Heart left ventricle (tissue), 16 donors: ENCODE measurements at regions not wholly inside any gene's neighbourhood (a gene's known extent, or its start where the extent isn't known, plus 50 kb on each side); places are given as distances from the start of the nearest gene placed in this dataset.

Experiments used
- ATAC-seq, 4 donors: fragments of 200-7000 bp; cut with Tn5 transposase; one replicate each; pipeline ENCODE4 v1.9.1; 2020 to 2022; ENCODE audit warnings: moderate library complexity in 4 of 4, mild to moderate bottlenecking in 3 of 4, moderate number of reproducible peaks in 1 of 4
- DNase-seq, 5 donors: peaks; one replicate each; pipeline ENCODE4 v3.0.0-alpha.2; 2020
- H3K27ac ChIP-seq, 12 donors: fragments of 200-600 bp; sonication (generic) in 4 of 12; one replicate each; pipeline versions ENCODE4 v1.5.0 to v1.8.0; 2016 to 2022; ENCODE audit warnings: mild to moderate bottlenecking in 2 of 12
- H3K27me3 ChIP-seq, 9 donors: fragments of 200-600 bp; sonication (generic) in 2 of 9; one replicate each; pipeline versions ENCODE4 v1.5.1 to v1.8.0; 2016 to 2022; ENCODE audit warnings: mild to moderate bottlenecking in 3 of 9
- H3K36me3 ChIP-seq, 9 donors: fragments of 200-600 bp; sonication (generic) in 2 of 9; one replicate each; pipeline versions ENCODE4 v1.5.0 to v1.8.0; 2018 to 2022; ENCODE audit warnings: mild to moderate bottlenecking in 2 of 9
- H3K4me1 ChIP-seq, 12 donors: fragments of 200-600 bp; sonication (generic) in 4 of 12; one replicate each; pipeline versions ENCODE4 v1.5.0 to v1.8.0; 2016 to 2022; ENCODE audit warnings: mild to moderate bottlenecking in 3 of 12
- H3K4me3 ChIP-seq, 12 donors: fragments of 200-600 bp; sonication (generic) in 4 of 12; one replicate each; pipeline versions ENCODE4 v1.5.0 to v1.8.0; 2017 to 2022; ENCODE audit warnings: mild to moderate bottlenecking in 9 of 12, moderate library complexity in 4 of 12
- H3K9me3 ChIP-seq, 12 donors: fragments of 200-600 bp; sonication (generic) in 4 of 12; one replicate each; pipeline versions ENCODE4 v1.5.0 to v1.8.0; 2016 to 2022; ENCODE audit warnings: mild to moderate bottlenecking in 1 of 12
- CTCF ChIP-seq, 12 donors: fragments of 200-600 bp; sonication (generic) in 4 of 12; IDR thresholded peaks; one replicate each; pipeline versions ENCODE4 v1.5.0 to v1.8.0; 2018 to 2022; ENCODE audit warnings: antibody characterized with exemption in 12 of 12, mild to moderate bottlenecking in 5 of 12
- POLR2A ChIP-seq, 2 donors: fragments of 450-650 bp; IDR thresholded peaks; one replicate each; pipeline ENCODE4 v1.6.1; 2017; ENCODE audit warnings: antibody characterized with exemption in 2 of 2, mild to moderate bottlenecking in 2 of 2, moderate library complexity in 2 of 2
- WGBS, 4 donors: extraction: QIAGEN DNeasy Blood & Tissue Kit in 2 of 4; methylation state at CpG; one replicate each; pipeline versions ENCODE4 v1.1.5 to v1.1.7; 2013 to 2018; 5-methylcytosine and 5-hydroxymethylcytosine counted together
- intact Hi-C, 10 donors: fragments of 100-400 bp; cut with DNase I; formaldehyde crosslinking; loops; one replicate each; pipeline versions ENCODE4 v1.11.1 to v1.14.2; 2022
- donor health status: ischemic (EF 13 %, LVEDD 7.1; RV severe dilation, severe dysfunction).
- donor health status: healthy with polysubstance abuse.
- donor health status: DM: no; HTN: yes; CAD: no.
- donor health status: DM: no; HTN: no; CAD: no.
- donor health status: ischemic (EF 25% LVEDD 6.9; RV normal size, moderate dysfunction).
- donor health status: ischemic (EF 25% LVEDD 5.7; RV mildly dilated, moderate dysfunction).
- donor health status: healthy.
- donor health status: DM: yes; HTN: yes; CAD: no.
- donor health status: ischemic (EF 35%, LVEDD 5.7; RV mildly dilated, moderate dysfunction).
- donor health status: nonischemic (EF 11% LVEDD 7.7; RV severe dilation, severe dysfunction).
- donor health status: DM: yes; HTN: yes; CAD: no.
- donor health status: PGD.
- donor health status: ischemic (EF 29% LVEDD 5.4; RV normal size, mild dysfunction).
- donor health status: nonischemic (EF 23%, LVEDD 6.1; RV moderate dilation, normal function).

- intact Hi-C loops: no loop called here
- no peak for DNase-seq
- H3K36me3 ChIP-seq: no peaks in the 10 kb centered on the region
- H3K4me1 ChIP-seq: no peaks in the 10 kb centered on the region
- ATAC-seq: no peak
- no peak for TF ChIP-seq CTCF (IDR thresholded peaks at IDR 0.05)
- no peak for TF ChIP-seq POLR2A (IDR thresholded peaks at IDR 0.05)
- peaks cover 0 to 15% (median 0%) of the 10 kb centered on the region in 9 donors for H3K27me3 ChIP-seq
- no peak overlapping the region for H3K4me3 ChIP-seq
- no peaks in the 10 kb centered on the region for H3K9me3 ChIP-seq
- WGBS, 4 donors: 68 to 88% (median 76%) methylated on average over 1 of the region's 1 CpG
- H3K27ac ChIP-seq: no peak overlapping the region
Observed at GRCh38 chr1:177586429-177586828, 383.4 kb downstream of the SEC16B start.

GRCh38 chr1:177585302-177586220 lies 384.3 kb downstream of the SEC16B start:
- intact Hi-C loops: no loop called here
- no peak overlapping the region for H3K4me3 ChIP-seq
- 55 to 69% (median 60%) methylated on average over 3 of the region's 3 CpGs for WGBS, 4 donors
- DNase-seq: no peak
- no peaks in the 10 kb centered on the region for H3K36me3 ChIP-seq
- H3K9me3 ChIP-seq: no peaks in the 10 kb centered on the region
- H3K27me3 ChIP-seq: peaks cover 0 to 10% (median 0%) of the 10 kb centered on the region in 9 donors
- no peak for TF ChIP-seq POLR2A (IDR thresholded peaks at IDR 0.05)
- ATAC-seq: no peak
- H3K27ac ChIP-seq: no peak overlapping the region
- H3K4me1 ChIP-seq: no peaks in the 10 kb centered on the region

GRCh38 chr1:177573901-177574300 lies 396.0 kb downstream of the SEC16B start:
- H3K4me1 ChIP-seq: no peaks in the 10 kb centered on the region
- H3K9me3 ChIP-seq: no peaks in the 10 kb centered on the region
- H3K36me3 ChIP-seq: no peaks in the 10 kb centered on the region
- intact Hi-C loops: no loop called here
- TF ChIP-seq CTCF (IDR thresholded peaks at IDR 0.05) (no peak), POLR2A (IDR thresholded peaks at IDR 0.05) (no peak)
- no peak overlapping the region for H3K4me3 ChIP-seq
- H3K27ac ChIP-seq: no peak overlapping the region
- H3K27me3 ChIP-seq: no peaks in the 10 kb centered on the region
- 76 to 97% (median 85%) methylated on average over 2 of the region's 2 CpGs for WGBS, 4 donors
- ATAC-seq (no peak), DNase-seq (no peak)

GRCh38 chr1:177571485-177572076 lies 398.3 kb downstream of the SEC16B start:
- WGBS, 4 donors: 77 to 84% (median 81%) methylated on average over 5 of the region's 5 CpGs
- no peaks in the 10 kb centered on the region for H3K9me3 ChIP-seq
- ATAC-seq: no peak
- intact Hi-C loops: no loop called here
- H3K4me3 ChIP-seq: no peak overlapping the region
- no peaks in the 10 kb centered on the region for H3K4me1 ChIP-seq
- no peak for DNase-seq
- no peak for TF ChIP-seq POLR2A (IDR thresholded peaks at IDR 0.05)
- TF ChIP-seq CTCF (IDR thresholded peaks at IDR 0.05): no peak
- H3K36me3 ChIP-seq: no peaks in the 10 kb centered on the region
- H3K27me3 ChIP-seq: no peaks in the 10 kb centered on the region
- no peak overlapping the region for H3K27ac ChIP-seq
